Right hindlimb (tissue), 1 donor: ENCODE measurements at regions not wholly inside any gene's neighbourhood (a gene's known extent, or its start where the extent isn't known, plus 50 kb on each side); places are given as distances from the start of the nearest gene placed in this dataset.
"Not testable (repeated sequence)": the region's sequence is repeated elsewhere in the genome, so short reads cannot be mapped to it uniquely, and the experiment has no call there.

Experiments
- DNase-seq: peaks from one replicate; pipeline ENCODE4 v3.0.0-alpha.2; 2018

- DNase-seq, result no peak
Measured at GRCh38 chrY:8151561-8151960, 1185.7 kb upstream of the TSPY4 start.

GRCh38 chrY:8128578-8128977 is 1208.7 kb upstream of the TSPY4 start:
- DNase-seq, result no peak

- no peak for DNase-seq
Measured at GRCh38 chrY:8125907-8126571, 1211.2 kb upstream of the TSPY4 start.

- no peak for DNase-seq
Measured at GRCh38 chrY:8121825-8122224, 1210.3 kb upstream of the AMELY start.

- no peak for DNase-seq
Measured at GRCh38 chrY:8094429-8094828, 1182.9 kb upstream of the AMELY start.

- DNase-seq, result no peak
Measured at GRCh38 chrY:8092926-8093325, 1181.4 kb upstream of the AMELY start.

GRCh38 chrY:8085925-8086324 is 1174.4 kb upstream of the AMELY start:
- DNase-seq, result no peak

- DNase-seq, result no peak
Measured at GRCh38 chrY:8084192-8084591, 1172.6 kb upstream of the AMELY start.

- no peak for DNase-seq
Measured at GRCh38 chrY:8081151-8081550, 1169.6 kb upstream of the AMELY start.

- DNase-seq, result no peak
Measured at GRCh38 chrY:8065220-8065619, 1153.7 kb upstream of the AMELY start.

GRCh38 chrY:8064500-8064899 is 1152.9 kb upstream of the AMELY start:
- no peak for DNase-seq

- DNase-seq, result no peak
Measured at GRCh38 chrY:8063973-8064372, 1152.4 kb upstream of the AMELY start.

GRCh38 chrY:8058613-8059012 is 1147.1 kb upstream of the AMELY start:
- no peak for DNase-seq

- DNase-seq, result no peak
Measured at GRCh38 chrY:8051340-8051739, 1139.8 kb upstream of the AMELY start.

- no peak for DNase-seq
Measured at GRCh38 chrY:8041238-8041637, 1129.7 kb upstream of the AMELY start.

GRCh38 chrY:8036563-8036962 is 1125.0 kb upstream of the AMELY start:
- DNase-seq, result no peak

GRCh38 chrY:8035653-8036052 is 1124.1 kb upstream of the AMELY start:
- DNase-seq, result no peak

- no peak for DNase-seq
Measured at GRCh38 chrY:8034673-8035072, 1123.1 kb upstream of the AMELY start.

GRCh38 chrY:8033200-8033599 is 1121.6 kb upstream of the AMELY start:
- no peak for DNase-seq

GRCh38 chrY:8020540-8020939 is 1109.0 kb upstream of the AMELY start:
- DNase-seq, result no peak

- no peak for DNase-seq
Measured at GRCh38 chrY:8011515-8011914, 1100.0 kb upstream of the AMELY start.

GRCh38 chrY:8004196-8004595 is 1092.6 kb upstream of the AMELY start:
- no peak for DNase-seq

- no peak for DNase-seq
Measured at GRCh38 chrY:7996726-7997125, 1085.2 kb upstream of the AMELY start.

- DNase-seq, result not testable (repeated sequence)
Measured at GRCh38 chrY:7994781-7995180, 1083.2 kb upstream of the AMELY start.

- no peak for DNase-seq
Measured at GRCh38 chrY:7979770-7980169, 1068.2 kb upstream of the AMELY start.

GRCh38 chrY:7977301-7977700 is 1065.7 kb upstream of the AMELY start:
- DNase-seq, result no peak
